Naive B cell (primary cell): ENCODE measurements at regions not wholly inside any gene's neighbourhood (a gene's known extent, or its start where the extent isn't known, plus 50 kb on each side); places are given as distances from the start of the nearest gene placed in this dataset.

ENCODE experiments used
- ATAC-seq, 2 donors: fragments of 150-1000 bp; cut with Tn5 transposase; 2 replicates each; pipeline ENCODE4 v1.10.0; 2021; ENCODE audit warnings: low read depth in 2 of 2, mild to moderate bottlenecking in 2 of 2, moderate library complexity in 2 of 2
- DNase-seq: peaks from one replicate; pipeline ENCODE4 v3.0.0; 2022
- H3K27ac Mint-ChIP-seq, 6 donors: one replicate each; pipeline ENCODE4 v1.8.0; 2020 to 2022; ENCODE audit warnings: mild to moderate bottlenecking in 6 of 6, mixed read lengths in 6 of 6, moderate library complexity in 5 of 6, inconsistent platforms in 2 of 6
- H3K27me3 Mint-ChIP-seq, 3 donors: one replicate each; pipeline ENCODE4 v1.8.0; 2021 to 2022; ENCODE audit warnings: mixed read lengths in 3 of 3, mild to moderate bottlenecking in 1 of 3
- H3K36me3 Mint-ChIP-seq, 2 donors: one replicate each; pipeline ENCODE4 v1.8.0; 2020 to 2022; ENCODE audit warnings: mixed read lengths in 2 of 2, inconsistent platforms in 1 of 2, mild to moderate bottlenecking in 1 of 2
- H3K4me1 Mint-ChIP-seq, 3 donors: one replicate each; pipeline ENCODE4 v1.8.0; 2020 to 2022; ENCODE audit warnings: mixed read lengths in 3 of 3, inconsistent platforms in 1 of 3, mild to moderate bottlenecking in 1 of 3, moderate library complexity in 1 of 3
- H3K4me3 Mint-ChIP-seq, 8 donors: one replicate each; pipeline ENCODE4 v1.8.0; 2020 to 2022; ENCODE audit warnings: mild to moderate bottlenecking in 8 of 8, mixed read lengths in 8 of 8, moderate library complexity in 8 of 8, inconsistent platforms in 2 of 8
- H3K9me3 Mint-ChIP-seq, 7 donors: one replicate each; pipeline ENCODE4 v1.8.0; 2020 to 2022; ENCODE audit warnings: mixed read lengths in 7 of 7, mild to moderate bottlenecking in 5 of 7, inconsistent platforms in 2 of 7, moderate library complexity in 1 of 7

DNA sequence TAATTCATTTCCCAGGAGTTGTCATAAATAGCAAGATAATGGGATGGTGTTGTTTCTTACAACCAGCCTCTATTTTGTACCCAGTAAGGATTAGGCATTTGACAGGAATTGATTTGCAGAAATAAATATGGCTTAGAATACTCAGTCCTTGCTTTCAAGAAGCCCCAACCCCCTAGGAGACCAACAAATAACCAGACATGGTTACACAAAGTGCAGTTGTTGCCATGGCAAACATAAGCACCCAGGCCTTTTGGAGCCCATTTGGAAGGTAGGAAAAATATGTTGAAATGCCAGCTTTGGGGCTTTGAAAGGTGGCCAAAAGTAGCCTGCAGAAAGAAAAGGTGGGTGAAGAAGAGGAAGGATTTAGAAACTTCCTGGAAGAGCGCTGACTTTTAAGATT, 397.5 kb downstream of the CDC14C start:
- no peaks in the 10 kb centered on the region for H3K27me3 Mint-ChIP-seq
- H3K4me1 Mint-ChIP-seq = no peaks in the 10 kb centered on the region
- H3K36me3 Mint-ChIP-seq = no peaks in the 10 kb centered on the region
- no peak overlapping the region for H3K27ac Mint-ChIP-seq
- DNase-seq (no peak), ATAC-seq (no peak)
- peaks cover 0 to 6% (median 0%) of the 10 kb centered on the region in 7 donors for H3K9me3 Mint-ChIP-seq
- no peak overlapping the region for H3K4me3 Mint-ChIP-seq

DNA sequence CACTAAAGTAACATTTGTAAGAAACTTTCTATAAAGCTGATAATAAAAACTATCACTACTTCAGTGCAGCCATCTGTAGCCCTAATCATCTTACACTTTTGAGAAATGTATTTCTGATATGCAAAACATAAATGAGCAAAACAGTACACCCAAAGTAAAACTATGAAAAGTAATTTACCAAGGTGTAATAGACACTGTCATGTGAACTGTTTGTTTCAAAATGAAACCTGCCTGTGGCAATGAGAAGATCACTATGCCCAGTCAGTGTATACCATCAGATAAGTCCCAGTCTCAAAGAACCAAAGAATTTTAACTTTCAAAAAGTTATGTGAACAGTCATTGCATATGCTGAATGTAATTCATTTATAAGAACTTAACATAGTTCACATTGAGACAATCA, 398.1 kb downstream of the CDC14C start:
- Mint-ChIP-seq H3K4me3 (no peak overlapping the region), H3K9me3 (peaks cover 0 to 6% (median 0%) of the 10 kb centered on the region in 7 donors), H3K4me1 (no peaks in the 10 kb centered on the region), H3K36me3 (no peaks in the 10 kb centered on the region), H3K27ac (no peak overlapping the region), H3K27me3 (no peaks in the 10 kb centered on the region)
- ATAC-seq = no peak
- DNase-seq = no peak

DNA sequence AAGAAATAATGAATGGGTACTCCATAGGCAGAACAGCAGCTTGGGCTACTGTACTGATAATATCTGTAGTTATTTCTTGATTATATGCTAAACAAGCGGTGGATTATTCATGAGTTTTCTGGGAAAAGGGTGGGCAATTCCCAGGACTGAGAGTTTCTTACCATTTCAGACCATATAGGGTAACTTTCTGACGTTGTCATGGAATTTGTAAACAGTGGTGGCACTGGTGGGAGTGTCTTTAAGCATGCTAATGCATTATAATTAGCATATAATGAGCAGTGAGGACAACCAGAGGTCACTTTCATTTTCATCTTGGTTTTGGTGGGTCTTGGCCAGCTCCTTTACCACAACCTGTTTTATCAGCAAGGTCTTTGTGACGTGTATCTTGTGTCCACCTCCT, 399.7 kb downstream of the CDC14C start:
- Mint-ChIP-seq H3K4me3 (no peak overlapping the region), H3K27ac (no peak overlapping the region), H3K9me3 (peaks cover 0 to 9% (median 0%) of the 10 kb centered on the region in 7 donors), H3K27me3 (no peaks in the 10 kb centered on the region), H3K36me3 (no peaks in the 10 kb centered on the region), H3K4me1 (no peaks in the 10 kb centered on the region)
- ATAC-seq = no peak
- no peak for DNase-seq

DNA sequence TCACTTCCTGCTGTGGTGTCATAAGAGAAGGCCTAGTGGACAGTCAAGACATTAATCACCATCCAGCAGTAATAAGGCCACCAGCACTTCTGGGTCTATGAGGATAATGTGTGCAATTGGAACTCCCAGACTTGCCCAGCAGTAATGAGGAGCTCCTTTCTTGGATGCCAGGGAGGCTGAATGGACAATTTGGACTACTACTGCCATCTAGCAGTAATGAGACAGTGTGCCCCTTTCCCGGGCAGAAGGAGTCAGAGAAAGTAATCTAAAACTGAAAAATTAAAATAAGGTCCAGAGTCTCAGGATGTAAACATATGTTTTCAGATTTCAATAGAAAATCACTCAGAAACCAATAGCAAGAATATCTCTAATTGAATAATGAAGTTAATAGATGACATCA, 400.4 kb downstream of the CDC14C start:
- Mint-ChIP-seq H3K4me1 (no peaks in the 10 kb centered on the region), H3K4me3 (no peak overlapping the region), H3K27me3 (no peaks in the 10 kb centered on the region), H3K27ac (no peak overlapping the region), H3K9me3 (peaks cover 0 to 9% (median 0%) of the 10 kb centered on the region in 7 donors), H3K36me3 (no peaks in the 10 kb centered on the region)
- DNase-seq (no peak), ATAC-seq (no peak)

DNA sequence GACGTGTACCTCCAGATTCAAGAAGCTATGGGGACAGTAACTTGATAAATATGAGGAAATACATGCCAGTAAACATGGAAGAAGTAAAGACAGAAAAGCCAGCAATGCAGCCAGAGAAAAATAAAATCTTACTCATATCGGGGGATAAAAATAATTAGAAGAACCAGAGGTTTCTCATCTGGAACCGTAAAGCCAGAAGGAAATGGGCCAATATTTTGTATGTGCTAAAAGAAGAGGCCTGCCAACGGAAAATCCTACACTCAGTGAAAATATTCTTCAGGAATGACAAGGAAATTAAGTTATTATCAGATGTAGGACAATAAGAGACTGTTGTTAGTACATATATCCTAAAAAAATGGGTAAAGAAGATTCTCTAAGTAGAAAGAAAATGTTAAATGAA, 401.2 kb downstream of the CDC14C start:
- DNase-seq (no peak), ATAC-seq (no peak)
- no peak overlapping the region for H3K4me3 Mint-ChIP-seq
- peaks cover 0 to 9% (median 0%) of the 10 kb centered on the region in 7 donors for H3K9me3 Mint-ChIP-seq
- H3K36me3 Mint-ChIP-seq = no peaks in the 10 kb centered on the region
- no peaks in the 10 kb centered on the region for H3K4me1 Mint-ChIP-seq
- no peaks in the 10 kb centered on the region for H3K27me3 Mint-ChIP-seq
- H3K27ac Mint-ChIP-seq = no peak overlapping the region

DNA sequence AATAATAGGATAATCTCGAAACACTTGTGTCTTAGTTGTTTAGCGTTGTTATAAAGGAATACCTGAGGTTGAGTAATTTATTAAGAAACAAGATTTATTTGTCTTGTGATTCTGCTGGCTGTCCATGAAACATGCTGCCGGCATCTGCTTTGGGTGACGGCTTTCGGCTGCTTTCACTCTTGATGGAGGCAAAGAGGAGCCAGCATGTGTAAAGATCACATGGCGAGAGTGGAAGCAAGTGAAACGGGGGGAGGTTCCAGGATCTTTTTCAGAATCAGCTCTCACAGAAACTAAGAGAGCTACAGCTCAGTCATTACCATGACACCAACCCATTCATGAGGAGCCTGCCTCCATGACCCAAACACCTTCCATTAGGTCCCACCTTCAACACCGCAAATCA, 402.8 kb downstream of the CDC14C start:
- no peaks in the 10 kb centered on the region for H3K36me3 Mint-ChIP-seq
- no peak overlapping the region for H3K4me3 Mint-ChIP-seq
- ATAC-seq = no peak
- H3K4me1 Mint-ChIP-seq = no peaks in the 10 kb centered on the region
- no peaks in the 10 kb centered on the region for H3K27me3 Mint-ChIP-seq
- H3K9me3 Mint-ChIP-seq = peaks cover 0 to 9% (median 0%) of the 10 kb centered on the region in 7 donors
- H3K27ac Mint-ChIP-seq = no peak overlapping the region
- DNase-seq = no peak

DNA sequence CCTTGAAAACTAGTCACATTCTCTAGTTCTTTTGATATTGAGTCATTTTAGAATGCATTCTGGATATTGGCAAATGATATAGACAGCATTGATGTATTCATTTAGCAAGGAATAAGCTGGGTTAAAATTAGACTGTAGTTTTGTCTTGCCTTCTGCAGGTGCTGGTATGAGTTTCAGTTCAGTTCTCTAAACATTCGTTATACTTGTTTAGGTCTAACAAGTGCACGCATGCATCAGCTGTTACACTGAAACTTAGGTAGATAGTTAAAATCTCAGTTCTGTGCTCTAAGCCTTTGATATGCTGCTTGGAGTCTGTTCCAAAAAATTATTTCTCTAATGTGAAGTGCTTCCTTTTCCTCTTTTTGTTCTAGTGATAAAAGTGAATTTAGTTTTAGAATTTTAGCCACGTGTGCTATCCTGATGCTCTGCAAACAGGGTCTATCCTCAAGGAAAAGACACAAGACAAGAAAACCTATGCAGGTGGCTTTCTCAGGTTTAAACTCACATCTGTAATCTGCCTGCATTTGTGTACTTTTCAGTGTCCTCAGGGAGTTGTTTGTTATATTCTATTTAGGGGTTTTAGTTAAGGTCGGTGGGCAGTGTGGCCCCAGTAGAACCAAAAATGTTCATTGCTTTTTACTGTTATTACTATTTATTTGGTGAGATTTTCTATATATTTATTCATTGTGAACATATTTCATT, 409.0 kb downstream of the CDC14C start:
- ATAC-seq = no peak
- H3K27ac Mint-ChIP-seq = no peak overlapping the region
- H3K27me3 Mint-ChIP-seq = no peaks in the 10 kb centered on the region
- DNase-seq = no peak
- H3K36me3 Mint-ChIP-seq = no peaks in the 10 kb centered on the region
- H3K4me3 Mint-ChIP-seq = no peak overlapping the region
- no peaks in the 10 kb centered on the region for H3K4me1 Mint-ChIP-seq
- H3K9me3 Mint-ChIP-seq = peaks cover 0 to 6% (median 3%) of the 10 kb centered on the region in 7 donors

DNA sequence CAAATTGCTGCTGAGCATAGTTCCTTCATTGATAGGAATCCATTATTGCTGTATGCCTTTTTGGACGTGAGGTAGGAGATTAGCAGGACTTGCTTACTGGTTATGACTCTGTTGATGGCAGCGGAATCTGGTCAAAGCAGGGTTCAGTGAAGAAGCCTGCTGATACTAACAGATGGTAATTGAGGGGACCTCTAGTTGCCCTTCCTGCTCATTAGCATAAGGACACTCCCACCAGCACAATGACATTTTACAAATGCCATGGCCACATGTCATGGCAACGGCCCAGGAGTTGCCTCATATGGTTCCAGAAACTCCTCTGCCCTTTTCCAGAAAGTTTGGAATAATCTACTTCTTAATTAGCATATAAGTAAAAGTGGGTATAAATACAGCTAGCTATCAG, 417.5 kb downstream of the CDC14C start:
- H3K27ac Mint-ChIP-seq = no peak overlapping the region
- no peaks in the 10 kb centered on the region for H3K27me3 Mint-ChIP-seq
- DNase-seq = no peak
- no peak for ATAC-seq
- H3K4me3 Mint-ChIP-seq = no peak overlapping the region
- no peaks in the 10 kb centered on the region for H3K36me3 Mint-ChIP-seq
- no peaks in the 10 kb centered on the region for H3K4me1 Mint-ChIP-seq
- peaks cover 0 to 5% (median 0%) of the 10 kb centered on the region in 7 donors for H3K9me3 Mint-ChIP-seq

DNA sequence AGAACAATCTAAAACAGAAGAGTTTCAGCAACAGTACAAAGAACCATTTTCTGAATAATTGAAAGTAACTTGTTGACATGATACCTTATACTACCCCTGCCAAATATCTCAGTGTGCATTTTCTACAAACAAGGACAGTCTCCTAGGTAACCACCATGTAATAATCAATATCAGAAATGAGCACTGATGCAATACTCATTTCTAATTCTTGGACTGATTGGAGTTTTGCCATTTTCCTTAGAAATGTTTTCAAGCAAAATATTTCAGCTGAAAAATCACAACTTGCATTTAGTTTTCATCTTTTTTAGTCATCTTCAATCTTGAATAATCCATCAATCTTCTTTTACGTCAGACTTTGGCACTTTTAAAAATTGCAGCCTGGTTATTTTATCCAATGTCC, 420.2 kb downstream of the CDC14C start:
- peaks cover 0 to 5% (median 0%) of the 10 kb centered on the region in 7 donors for H3K9me3 Mint-ChIP-seq
- ATAC-seq = no peak

DNA sequence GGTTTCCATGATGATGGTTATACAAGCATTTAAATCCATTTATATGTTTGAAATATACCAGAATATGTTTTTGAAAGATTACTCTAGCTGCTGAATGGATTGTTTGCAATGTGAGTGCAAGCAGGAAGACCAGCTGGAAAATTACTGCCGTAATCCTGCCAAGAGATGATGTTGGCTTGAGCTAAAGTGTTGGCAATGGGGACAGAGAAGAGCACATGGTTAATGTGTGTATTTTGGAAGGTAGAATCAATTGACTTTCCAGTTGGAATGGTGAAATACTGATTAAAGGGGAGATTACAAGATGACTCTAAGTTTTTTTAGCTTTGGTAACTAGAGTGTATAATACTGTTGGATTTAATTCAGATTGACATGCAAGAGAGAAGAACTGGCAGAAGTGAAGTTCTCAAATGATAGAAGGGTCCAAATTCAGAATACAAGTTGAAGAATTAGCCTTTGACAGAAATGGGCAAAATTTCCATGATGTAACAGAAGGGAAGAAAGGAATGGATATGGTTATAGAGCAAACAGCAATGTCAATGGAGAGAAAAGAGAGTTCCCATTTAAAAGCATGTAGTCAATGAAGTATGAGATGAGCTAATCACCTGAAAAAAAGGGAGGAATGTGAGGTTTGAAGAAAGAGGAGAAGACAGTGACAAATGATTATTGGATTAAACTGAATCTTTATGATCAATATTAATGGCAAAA, 422.0 kb downstream of the CDC14C start:
- Mint-ChIP-seq H3K27ac (no peak overlapping the region), H3K9me3 (peaks cover 0 to 5% (median 0%) of the 10 kb centered on the region in 7 donors), H3K4me1 (no peaks in the 10 kb centered on the region), H3K36me3 (no peaks in the 10 kb centered on the region), H3K4me3 (no peak overlapping the region), H3K27me3 (no peaks in the 10 kb centered on the region)
- ATAC-seq (no peak), DNase-seq (no peak)

More for the DNA sequence above, 420.2 kb downstream of the CDC14C start:
- H3K4me3 Mint-ChIP-seq = no peak overlapping the region
- DNase-seq = no peak
- H3K27ac Mint-ChIP-seq = no peak overlapping the region
- H3K36me3 Mint-ChIP-seq = no peaks in the 10 kb centered on the region
- H3K4me1 Mint-ChIP-seq = no peaks in the 10 kb centered on the region
- no peaks in the 10 kb centered on the region for H3K27me3 Mint-ChIP-seq

DNA sequence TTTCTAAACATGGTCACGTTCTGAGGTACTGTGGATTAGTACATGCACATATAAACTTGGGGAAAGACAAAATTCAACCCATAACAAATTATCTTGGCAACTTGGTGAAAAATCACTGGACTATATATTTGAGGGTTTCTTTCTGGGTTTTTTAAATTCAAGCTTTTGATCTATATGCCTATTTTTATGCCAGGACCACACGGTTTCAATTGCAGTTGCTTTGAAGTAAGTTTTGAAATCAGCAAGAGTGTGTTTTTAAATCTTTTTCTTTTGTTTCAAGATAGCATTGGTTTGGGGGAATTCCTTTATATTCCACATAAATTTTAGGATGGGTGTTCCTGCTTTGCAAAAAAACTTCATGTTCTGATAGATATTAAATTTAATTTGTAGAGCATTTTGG, 406.4 kb upstream of the VWC2 start:
- Mint-ChIP-seq H3K4me1 (no peaks in the 10 kb centered on the region), H3K27me3 (no peaks in the 10 kb centered on the region), H3K9me3 (peaks cover 0 to 4% (median 0%) of the 10 kb centered on the region in 7 donors), H3K36me3 (no peaks in the 10 kb centered on the region), H3K4me3 (no peak overlapping the region), H3K27ac (no peak overlapping the region)
- ATAC-seq = no peak
- DNase-seq = no peak

DNA sequence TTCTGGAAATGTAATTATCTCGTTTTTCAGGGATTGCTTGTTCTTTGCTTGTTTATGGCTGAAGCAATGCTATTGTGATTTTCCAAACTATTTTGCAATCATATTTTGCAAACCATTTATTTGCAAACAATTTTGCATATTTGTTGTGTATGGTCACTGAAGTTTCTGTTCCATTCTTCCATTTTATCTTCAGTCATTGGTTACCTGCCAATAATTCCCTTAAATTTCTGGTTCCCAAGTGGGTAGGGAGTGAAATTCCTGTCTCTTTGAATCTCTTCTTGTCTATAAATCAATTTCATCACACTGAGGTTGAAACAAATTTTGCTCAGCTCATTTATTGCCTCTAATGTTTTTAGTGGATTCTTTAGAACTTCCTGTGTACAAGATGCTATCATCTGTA, 401.7 kb upstream of the VWC2 start:
- H3K4me3 Mint-ChIP-seq = no peak overlapping the region

DNA sequence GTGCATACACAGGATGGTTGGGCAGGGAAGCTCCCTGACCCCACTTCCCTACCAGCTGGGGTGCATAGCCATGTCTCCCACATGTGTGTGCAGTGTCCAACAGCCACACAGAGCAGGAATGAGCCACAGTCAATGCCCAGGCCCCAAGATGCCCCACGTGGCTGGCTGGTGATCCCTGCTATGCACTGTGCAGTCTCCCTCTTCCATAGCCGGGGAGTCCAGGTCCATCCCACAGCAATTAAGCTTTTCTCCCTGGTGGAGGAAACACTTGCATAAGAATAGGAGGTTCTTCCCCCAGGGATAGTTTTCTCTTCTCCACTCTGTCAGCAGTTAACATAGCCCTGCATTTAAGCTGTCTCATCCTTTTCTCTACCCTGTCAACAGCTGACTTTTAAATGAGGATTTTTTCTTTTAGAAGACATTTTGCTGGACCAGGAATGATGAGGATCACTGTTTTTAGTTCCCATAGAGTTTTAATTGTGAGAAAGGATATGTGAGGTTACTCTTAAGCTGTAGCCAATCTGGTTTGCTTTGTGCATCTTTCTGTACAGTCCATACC, 396.5 kb upstream of the VWC2 start:
- Mint-ChIP-seq H3K27ac (peak overlapping the region in 1 of 6 donors; percentile 84), H3K36me3 (no peaks in the 10 kb centered on the region), H3K4me3 (no peak overlapping the region), H3K9me3 (peaks cover 4 to 36% (median 20%) of the 10 kb centered on the region in 7 donors), H3K4me1 (no peaks in the 10 kb centered on the region), H3K27me3 (no peaks in the 10 kb centered on the region)
- ATAC-seq = no peak
- DNase-seq = no peak

More for the DNA sequence above, 401.7 kb upstream of the VWC2 start:
- ATAC-seq (no peak), DNase-seq (no peak)
- H3K36me3 Mint-ChIP-seq = no peaks in the 10 kb centered on the region
- H3K9me3 Mint-ChIP-seq = peaks cover 0 to 7% (median 2%) of the 10 kb centered on the region in 7 donors
- H3K4me1 Mint-ChIP-seq = no peaks in the 10 kb centered on the region
- no peaks in the 10 kb centered on the region for H3K27me3 Mint-ChIP-seq
- no peak overlapping the region for H3K27ac Mint-ChIP-seq

DNA sequence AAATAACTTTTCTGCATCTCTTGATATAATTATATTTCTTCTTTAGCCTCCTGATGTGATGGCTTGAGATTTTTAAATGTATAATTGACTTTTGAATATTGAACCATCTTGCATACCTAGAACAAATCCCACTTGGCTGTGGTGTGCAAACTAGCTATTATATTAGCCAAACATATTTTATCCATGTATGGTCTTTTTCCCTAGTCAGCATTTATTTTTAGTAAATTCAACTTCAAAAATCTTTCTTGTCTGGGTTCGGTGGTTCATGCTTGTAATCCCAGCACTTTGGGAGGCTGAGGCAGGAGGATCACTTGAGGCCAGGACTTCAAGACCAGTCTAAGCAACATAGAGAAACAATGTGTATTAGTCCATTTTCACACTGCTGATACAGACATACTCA, 386.6 kb upstream of the VWC2 start:
- Mint-ChIP-seq H3K27me3 (no peaks in the 10 kb centered on the region), H3K9me3 (peaks cover 0 to 14% (median 8%) of the 10 kb centered on the region in 7 donors), H3K27ac (no peak overlapping the region), H3K4me3 (no peak overlapping the region), H3K4me1 (no peaks in the 10 kb centered on the region), H3K36me3 (no peaks in the 10 kb centered on the region)
- ATAC-seq (no peak), DNase-seq (no peak)
